Uterus (tissue), 2 donors: ENCODE measurements at regions not wholly inside any gene's neighbourhood (a gene's known extent, or its start where the extent isn't known, plus 50 kb on each side); places are given as distances from the start of the nearest gene placed in this dataset.

ENCODE experiments used
- CTCF ChIP-seq, 4 experiments: fragments of 200-600 bp in 2 of 4; fragments of 450-650 bp in 2 of 4; sonication (generic) in 2 of 4; IDR thresholded peaks; one replicate each; pipeline ENCODE4 v1.5.1; 2016 to 2019; ENCODE audit warnings: antibody characterized with exemption in 4 of 4, mild to moderate bottlenecking in 2 of 4, moderate library complexity in 1 of 4
- POLR2A ChIP-seq, 2 donors: fragments of 450-650 bp; IDR thresholded peaks; one replicate each; pipeline ENCODE4 v1.6.1; 2016; ENCODE audit warnings: antibody characterized with exemption in 2 of 2, mild to moderate bottlenecking in 1 of 2, moderate library complexity in 1 of 2

GRCh38 chr18:55743736-55744135 is 155.7 kb upstream of the TCF4 start:
- no peak for TF ChIP-seq POLR2A (IDR thresholded peaks at IDR 0.05)
- TF ChIP-seq CTCF (IDR thresholded peaks at IDR 0.05) = no peak
